Brain microvascular endothelial cell (primary cell): ENCODE measurements at regions not wholly inside any gene's neighbourhood (a gene's known extent, or its start where the extent isn't known, plus 50 kb on each side); places are given as distances from the start of the nearest gene placed in this dataset.

ENCODE experiments used
- DNase-seq: peaks from one replicate; pipeline ENCODE4 v3.0.0-alpha.2; 2020
- H3K27ac ChIP-seq: fragments of 250-450 bp; sonication (Bioruptor Pico); 2 replicates; pipeline ENCODE4 v1.5.1; 2020; ENCODE audit warnings: mild to moderate bottlenecking, moderate library complexity
- H3K27me3 ChIP-seq: fragments of 250-450 bp; sonication (Bioruptor Pico); replicated peaks from 2 replicates; pipeline ENCODE4 v1.5.1; 2020; ENCODE audit warnings: mild to moderate bottlenecking
- H3K36me3 ChIP-seq: fragments of 250-450 bp; sonication (Bioruptor Pico); replicated peaks from 2 replicates; pipeline ENCODE4 v1.5.1; 2020; ENCODE audit warnings: mild to moderate bottlenecking
- H3K4me3 ChIP-seq: 2 replicates; pipeline ENCODE4 v1.5.1; 2011; ENCODE audit warnings: low read depth, mild to moderate bottlenecking, control low read depth, low read length, moderate library complexity
- in situ Hi-C: cut with HindIII; loops from 2 replicates; pipeline ENCODE4 v1.10.0; 2017; ENCODE audit warnings: low sequenced_read_pairs, low pct_ligation_motif_present
- TF ChIP-seq, protein P1 (sequence below): IDR thresholded peaks from 2 replicates; pipeline ENCODE4 v1.5.1; 2011; ENCODE audit warnings: low read depth, mild to moderate bottlenecking, moderate library complexity, low read length, control low read depth, inconsistent platforms; ENCODE audit errors: missing control alignments

DNA sequence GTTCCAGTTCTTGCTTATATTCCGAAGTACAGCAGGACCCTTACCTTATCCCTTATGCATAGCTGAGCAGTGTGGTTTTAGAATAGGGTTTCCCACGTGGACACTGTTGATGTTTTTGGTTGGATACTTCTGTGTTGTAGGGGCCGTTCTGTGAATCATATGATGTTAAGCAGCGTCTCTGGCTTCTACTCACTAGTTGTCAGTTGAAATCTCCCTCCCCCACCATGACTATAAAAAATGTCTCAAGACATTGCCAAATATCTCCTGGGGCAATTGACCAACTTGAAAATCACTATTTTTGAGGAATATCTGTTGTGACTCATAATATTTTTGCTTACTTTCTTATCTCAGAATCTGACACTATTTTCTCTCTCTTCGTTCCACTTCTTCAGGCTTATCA is 713.7 kb downstream of the TSN start:
- no peak for DNase-seq
- H3K4me3 ChIP-seq, result no peak overlapping the region
- in situ Hi-C loops, result no loop called here
- TF ChIP-seq, protein P1, sequence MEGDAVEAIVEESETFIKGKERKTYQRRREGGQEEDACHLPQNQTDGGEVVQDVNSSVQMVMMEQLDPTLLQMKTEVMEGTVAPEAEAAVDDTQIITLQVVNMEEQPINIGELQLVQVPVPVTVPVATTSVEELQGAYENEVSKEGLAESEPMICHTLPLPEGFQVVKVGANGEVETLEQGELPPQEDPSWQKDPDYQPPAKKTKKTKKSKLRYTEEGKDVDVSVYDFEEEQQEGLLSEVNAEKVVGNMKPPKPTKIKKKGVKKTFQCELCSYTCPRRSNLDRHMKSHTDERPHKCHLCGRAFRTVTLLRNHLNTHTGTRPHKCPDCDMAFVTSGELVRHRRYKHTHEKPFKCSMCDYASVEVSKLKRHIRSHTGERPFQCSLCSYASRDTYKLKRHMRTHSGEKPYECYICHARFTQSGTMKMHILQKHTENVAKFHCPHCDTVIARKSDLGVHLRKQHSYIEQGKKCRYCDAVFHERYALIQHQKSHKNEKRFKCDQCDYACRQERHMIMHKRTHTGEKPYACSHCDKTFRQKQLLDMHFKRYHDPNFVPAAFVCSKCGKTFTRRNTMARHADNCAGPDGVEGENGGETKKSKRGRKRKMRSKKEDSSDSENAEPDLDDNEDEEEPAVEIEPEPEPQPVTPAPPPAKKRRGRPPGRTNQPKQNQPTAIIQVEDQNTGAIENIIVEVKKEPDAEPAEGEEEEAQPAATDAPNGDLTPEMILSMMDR, result no peak
- no peak overlapping the region for H3K27ac ChIP-seq
- H3K27me3 ChIP-seq, result no peaks in the 10 kb centered on the region
- H3K36me3 ChIP-seq, result no peaks in the 10 kb centered on the region

DNA sequence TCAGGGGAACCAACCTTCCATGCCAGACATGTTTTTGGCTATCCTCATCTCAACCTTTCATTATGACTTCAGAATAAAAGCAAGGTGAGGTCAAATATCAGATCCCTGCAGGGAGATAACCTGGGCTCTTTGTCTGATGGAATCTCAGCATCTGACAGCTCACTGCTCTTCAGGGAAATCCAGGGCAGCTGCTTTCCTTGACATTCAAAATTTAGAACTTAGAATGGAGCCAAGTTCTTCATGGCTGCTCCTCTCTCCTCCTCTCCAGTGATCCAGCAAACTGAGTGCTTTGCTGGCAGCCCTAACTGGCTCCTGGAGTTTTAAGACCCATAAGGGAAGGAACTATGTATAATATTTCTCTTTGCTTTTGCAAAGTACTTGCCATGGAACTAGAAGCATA is 716.3 kb downstream of the TSN start:
- Histone ChIP-seq H3K27ac (no peak overlapping the region), H3K36me3 (no peaks in the 10 kb centered on the region), H3K4me3 (no peak overlapping the region), H3K27me3 (no peaks in the 10 kb centered on the region)
- DNase-seq, result no peak
- TF ChIP-seq, protein P1, result no peak
- in situ Hi-C loops, result no loop called here

DNA sequence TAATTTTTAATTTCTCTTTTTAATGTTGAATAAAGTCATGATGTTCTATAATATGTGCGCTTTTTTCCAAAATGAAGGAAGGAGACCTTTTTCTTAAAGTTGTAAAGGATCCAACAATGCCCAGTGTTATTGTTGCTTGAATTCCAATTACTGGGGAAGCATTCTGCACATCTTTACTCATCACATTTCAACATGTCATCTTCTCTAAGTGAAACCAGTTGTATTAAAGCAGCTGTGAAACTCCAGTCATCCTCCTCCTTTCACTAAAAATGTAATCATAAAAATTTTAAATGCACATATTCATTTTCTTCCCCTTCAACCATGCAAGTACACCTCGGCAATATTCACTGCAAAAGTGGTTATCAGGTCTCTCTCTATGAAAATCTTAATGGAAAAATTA is 722.7 kb downstream of the TSN start:
- Histone ChIP-seq H3K27me3 (no peaks in the 10 kb centered on the region), H3K36me3 (no peaks in the 10 kb centered on the region), H3K27ac (no peak overlapping the region), H3K4me3 (no peak overlapping the region)
- no peak for DNase-seq
- TF ChIP-seq, protein P1, result no peak
- in situ Hi-C loops, result no loop called here

DNA sequence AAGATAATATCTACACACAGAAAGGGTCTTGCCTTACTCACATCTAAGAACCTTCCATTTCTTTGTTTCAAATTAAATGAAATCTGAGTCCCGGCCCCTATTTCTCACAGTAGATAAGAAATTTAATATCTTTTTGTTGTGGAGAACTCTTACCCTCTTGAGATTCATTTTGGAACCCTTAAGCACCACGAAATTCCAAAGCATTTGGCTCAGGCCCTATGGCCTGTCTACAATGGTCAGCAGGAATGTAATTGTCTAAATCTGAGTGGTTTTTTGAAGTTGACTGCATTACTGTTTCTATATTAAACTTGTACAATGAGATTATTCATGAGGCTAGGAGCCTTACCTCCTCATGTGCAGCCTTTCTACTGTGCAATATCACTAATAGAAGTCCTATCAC is 723.3 kb downstream of the TSN start:
- Histone ChIP-seq H3K4me3 (no peak overlapping the region), H3K36me3 (no peaks in the 10 kb centered on the region), H3K27me3 (no peaks in the 10 kb centered on the region), H3K27ac (no peak overlapping the region)
- TF ChIP-seq, protein P1, result no peak
- DNase-seq, result no peak
- in situ Hi-C loops, result no loop called here

DNA sequence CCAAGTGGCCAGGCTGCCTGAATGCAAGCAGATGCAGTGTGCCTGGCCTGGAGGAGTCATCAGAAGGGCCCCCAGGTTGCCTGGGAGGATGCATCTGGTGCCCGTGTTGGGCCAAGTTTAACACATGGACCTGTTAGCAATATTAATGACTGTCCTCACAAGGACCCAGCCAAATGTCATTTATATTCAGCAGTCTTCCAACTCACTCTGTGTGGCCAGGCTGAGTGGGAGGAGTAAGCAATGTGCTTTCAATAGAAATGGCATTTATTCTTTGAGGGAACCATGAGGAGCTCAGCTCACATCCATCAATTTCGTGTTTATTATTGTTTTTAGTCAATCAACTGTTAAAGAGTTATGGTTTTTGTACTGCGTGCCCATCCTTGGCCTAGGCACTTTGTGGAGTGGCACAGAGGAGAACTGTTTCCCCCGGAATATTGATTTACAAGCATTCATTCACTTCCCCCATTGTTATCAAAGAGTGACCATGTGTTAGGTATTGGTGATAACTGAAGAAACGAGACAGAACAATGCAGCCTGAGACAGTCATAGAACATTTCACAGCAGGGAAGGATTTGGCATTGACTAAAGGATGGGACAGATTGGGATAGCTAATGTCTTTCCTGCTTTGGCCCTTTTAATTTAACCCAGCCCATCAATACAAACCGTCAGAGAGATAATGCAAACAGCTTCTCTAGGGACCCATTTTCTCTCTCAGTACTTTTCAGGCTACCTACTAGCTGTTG is 725.2 kb downstream of the TSN start:
- TF ChIP-seq, protein P1, result no peak
- in situ Hi-C loops, result no loop called here

DNA sequence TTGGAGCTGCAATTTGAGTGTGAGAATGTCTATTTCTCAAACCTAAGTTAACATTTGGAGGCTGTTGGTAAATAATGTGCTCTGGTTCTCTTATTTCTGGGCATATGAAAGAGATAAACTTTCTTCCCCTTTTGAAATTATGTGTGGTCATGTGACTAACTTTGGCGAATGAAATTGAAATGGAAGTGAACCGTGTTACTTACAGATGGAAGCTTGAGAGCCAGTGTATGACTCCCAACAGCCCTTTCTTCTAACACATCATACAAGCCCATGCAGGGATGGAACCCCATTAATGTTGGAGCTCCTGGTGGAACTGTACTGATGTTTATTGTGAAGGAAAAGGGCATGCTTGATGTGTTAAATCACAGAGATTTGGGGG is 725.8 kb downstream of the TSN start:
- no peaks in the 10 kb centered on the region for H3K36me3 ChIP-seq
- no peak overlapping the region for H3K4me3 ChIP-seq
- no peak overlapping the region for H3K27ac ChIP-seq
- H3K27me3 ChIP-seq, result no peaks in the 10 kb centered on the region
- TF ChIP-seq, protein P1, result no peak
- in situ Hi-C loops, result no loop called here
- no peak for DNase-seq

More for the DNA sequence above, 725.2 kb downstream of the TSN start:
- no peak for DNase-seq
- H3K36me3 ChIP-seq, result no peaks in the 10 kb centered on the region
- no peak overlapping the region for H3K4me3 ChIP-seq
- H3K27ac ChIP-seq, result no peak overlapping the region
- H3K27me3 ChIP-seq, result no peaks in the 10 kb centered on the region
